K562 (cell line): ENCODE measurements at regions not wholly inside any gene's neighbourhood (a gene's known extent, or its start where the extent isn't known, plus 50 kb on each side); places are given as distances from the start of the nearest gene placed in this dataset.

Experiments used
- ATAC-seq: fragments of 200-7000 bp; cut with Tn5 transposase; 3 replicates; pipeline ENCODE4 v1.9.1; 2020; ENCODE audit warnings: moderate library complexity
- BruUV-seq: library from RNA; stranded (reverse); fragments of 400-500 nt; replicated peaks from 2 replicates; lab custom pipeline; 2021; lab: Mats Ljungman, UMichigan
- CTCF ChIA-PET: fragments of 300-600 bp; formaldehyde crosslinking; extraction: SDS; loops from one replicate; lab custom pipeline; 2021; ENCODE audit warnings: low intra/inter-chr PET ratio; lab: Yijun Ruan, JAX
- POLR2A ChIA-PET: fragments of 300-600, 350-650 bp; sonication (Branson Sonifier 250); formaldehyde crosslinking; extraction: SDS; loops from one replicate; lab custom pipeline; 2021; ENCODE audit warnings: antibody characterized with exemption, inconsistent platforms; lab: Yijun Ruan, JAX
- DNase-seq, 4 experiments: peaks; one replicate each; pipeline versions ENCODE4 v3.0.0 to v3.0.0-alpha.2; 2011 to 2018; ENCODE audit warnings: low spot score in 3 of 4, mixed read lengths in 3 of 4; ENCODE audit errors: extremely low read depth in 1 of 4
- FAIRE-seq: peaks from 2 replicates; lab custom pipeline; 2011; peaks lifted over from hg19 to GRCh38; lab: Jason Lieb, UNC
- H2AFZ ChIP-seq: 2 replicates; pipeline ENCODE4 v1.6.0; 2011; ENCODE audit warnings: low read depth, low read length, control low read depth, inconsistent platforms
- H3K27ac ChIP-seq: fragments of 200-600 bp; 3 replicates; pipeline ENCODE4 v1.8.0; 2011; ENCODE audit warnings: low read depth, mild to moderate bottlenecking, control low read depth, inconsistent platforms, low read length, moderate library complexity, mixed read lengths; ENCODE audit errors: extremely low read depth
- H3K27me3 ChIP-seq, 2 experiments: fragments of 300-600 bp in 1 of 2; 2 replicates in 1 of 2; 3 replicates in 1 of 2; pipeline versions ENCODE4 v1.6.0 to v1.8.0; 2011; ENCODE audit warnings: inconsistent platforms in 2 of 2, low read length in 2 of 2, mild to moderate bottlenecking in 1 of 2, mixed read lengths in 1 of 2, moderate library complexity in 1 of 2; ENCODE audit not compliant: control insufficient read depth in 2 of 2, insufficient read depth in 2 of 2
- H3K36me3 ChIP-seq: fragments of 300-600 bp; 3 replicates; pipeline ENCODE4 v1.8.0; 2011; ENCODE audit warnings: mild to moderate bottlenecking, low read length, inconsistent platforms; ENCODE audit not compliant: control insufficient read depth, insufficient read depth
- H3K4me1 ChIP-seq, 2 experiments: fragments of 200-600 bp in 1 of 2; replicated peaks in 1 of 2; 2 replicates in 1 of 2; 3 replicates in 1 of 2; pipeline versions ENCODE4 v1.5.1 to v1.8.0; 2011; ENCODE audit warnings: inconsistent platforms in 2 of 2, low read length in 2 of 2, mild to moderate bottlenecking in 1 of 2, mixed read lengths in 1 of 2, moderate library complexity in 1 of 2; ENCODE audit not compliant: control insufficient read depth in 2 of 2, insufficient read depth in 2 of 2
- H3K4me2 ChIP-seq: 2 replicates; pipeline ENCODE4 v1.6.1; 2011; ENCODE audit warnings: low read length, control low read depth, inconsistent platforms, mixed read lengths; ENCODE audit not compliant: insufficient read depth
- H3K4me3 ChIP-seq: fragments of 200-600 bp; sonication (generic), shearing (Covaris generic); 2 replicates; pipeline ENCODE4 v1.5.1; 2016; ENCODE audit warnings: control low read depth, inconsistent platforms
- H3K79me2 ChIP-seq: fragments of 200-600 bp; 3 replicates; pipeline ENCODE4 v1.8.0; 2011; ENCODE audit warnings: low read length, inconsistent platforms; ENCODE audit not compliant: control insufficient read depth, insufficient read depth
- H3K9ac ChIP-seq, 2 experiments: 2 replicates each; pipeline versions ENCODE4 v1.6.0 to v1.6.1; 2011; ENCODE audit warnings: low read depth in 2 of 2, low read length in 2 of 2, control low read depth in 1 of 2, inconsistent platforms in 1 of 2, mild to moderate bottlenecking in 1 of 2, mixed read lengths in 1 of 2; ENCODE audit not compliant: insufficient read depth in 1 of 2
- H3K9me1 ChIP-seq: one replicate; pipeline ENCODE4 v1.6.0; 2011; ENCODE audit warnings: inconsistent platforms, mild to moderate bottlenecking, low read length, moderate library complexity; ENCODE audit not compliant: control insufficient read depth, insufficient read depth
- H3K9me3 ChIP-seq: replicated peaks from 2 replicates; pipeline ENCODE4 v1.5.1; 2011; ENCODE audit warnings: low read depth, low read length, inconsistent platforms; ENCODE audit not compliant: control insufficient read depth, insufficient read depth
- H4K20me1 ChIP-seq: replicated peaks from 2 replicates; pipeline ENCODE4 v1.6.1; 2011; ENCODE audit warnings: low read length, inconsistent platforms, mixed read lengths; ENCODE audit not compliant: control insufficient read depth, insufficient read depth
- CC2D1A ChIP-seq: fragments of 450-650 bp; IDR thresholded peaks from 2 replicates; pipeline ENCODE4 v1.6.1; 2017; ENCODE audit warnings: mild to moderate bottlenecking
- DPF2 ChIP-seq: fragments of 450-650 bp; IDR thresholded peaks from 2 replicates; pipeline ENCODE4 v1.6.1; 2016
- ELF2 ChIP-seq: fragments of 250-450 bp; sonication (Bioruptor Pico); IDR thresholded peaks from 2 replicates; pipeline ENCODE4 v1.5.0; 2021; ENCODE audit warnings: mild to moderate bottlenecking
- GABPA ChIP-seq: fragments of 200-800 bp; sonication (Bioruptor generic); conservative IDR thresholded peaks from 2 replicates; pipeline ENCODE4 v1.6.1; 2016; ENCODE audit warnings: low read depth, missing genetic modification characterization, missing compliant biosample characterization
- HMGN3 ChIP-seq: IDR thresholded peaks from 2 replicates; pipeline ENCODE4 v1.6.1; 2011; ENCODE audit warnings: borderline replicate concordance, low read depth, mild to moderate bottlenecking, mixed read lengths, low read length; ENCODE audit not compliant: insufficient read length; ENCODE audit errors: extremely low read depth
- NR2F6 ChIP-seq: fragments of 450-650 bp; formaldehyde crosslinking; IDR thresholded peaks from 2 replicates; pipeline ENCODE4 v1.4.0; 2020; ENCODE audit warnings: mild to moderate bottlenecking
- POLR3G ChIP-seq: IDR thresholded peaks from 2 replicates; pipeline ENCODE4 v1.6.1; 2011; ENCODE audit not compliant: insufficient read length, insufficient replicate concordance; ENCODE audit errors: extremely low read depth
- ZEB2 ChIP-seq: fragments of 450-650 bp; IDR thresholded peaks from 2 replicates; pipeline ENCODE4 v1.6.1; 2016
- ZFP36 ChIP-seq: fragments of 150-350 bp; IDR thresholded peaks from 2 replicates; pipeline ENCODE4 v1.6.1; 2018; ENCODE audit warnings: low read length, low read depth; ENCODE audit not compliant: partially characterized antibody
- ZNF143 ChIP-seq: sonication (generic); formaldehyde crosslinking; IDR thresholded peaks from 2 replicates; pipeline ENCODE4 v1.9.0; 2022; ENCODE audit warnings: mild to moderate bottlenecking, missing genetic modification reagents
- ZNF232 ChIP-seq: sonication (generic); formaldehyde crosslinking; IDR thresholded peaks from 2 replicates; pipeline ENCODE4 v1.8.0; 2022; ENCODE audit warnings: mild to moderate bottlenecking, missing genetic modification reagents
- ZNF354B ChIP-seq: fragments of 250-450 bp; sonication (Bioruptor Pico); IDR thresholded peaks from 2 replicates; pipeline ENCODE4 v1.4.0; 2020
- WGBS: fragments of 100-300 bp; shearing (Covaris generic); methylation state at CpG from one replicate; pipeline ENCODE4 v1.1.6; 2016; ENCODE audit warnings: low coverage, mixed read lengths; ENCODE audit not compliant: insufficient coverage; ENCODE audit errors: missing lambda C conversion rate; 5-methylcytosine and 5-hydroxymethylcytosine counted together
- in situ Hi-C: fragments of 300-500 bp; cut with MboI; formaldehyde crosslinking; loops from 4 replicates; pipeline ENCODE4 v1.15.0; 2018; ENCODE audit warnings: inconsistent platforms, mixed read lengths
- intact Hi-C: fragments of 100-400 bp; cut with micrococcal nuclease; formaldehyde crosslinking; loops from 2 replicates; pipeline ENCODE4 v1.14.2; 2022
- TF ChIP-seq, protein P1 (sequence below): fragments of 250-450 bp; sonication (Bioruptor Pico); IDR thresholded peaks from 2 replicates; pipeline ENCODE4 v1.9.0; 2021; ENCODE audit warnings: mild to moderate bottlenecking, inconsistent platforms

DNA sequence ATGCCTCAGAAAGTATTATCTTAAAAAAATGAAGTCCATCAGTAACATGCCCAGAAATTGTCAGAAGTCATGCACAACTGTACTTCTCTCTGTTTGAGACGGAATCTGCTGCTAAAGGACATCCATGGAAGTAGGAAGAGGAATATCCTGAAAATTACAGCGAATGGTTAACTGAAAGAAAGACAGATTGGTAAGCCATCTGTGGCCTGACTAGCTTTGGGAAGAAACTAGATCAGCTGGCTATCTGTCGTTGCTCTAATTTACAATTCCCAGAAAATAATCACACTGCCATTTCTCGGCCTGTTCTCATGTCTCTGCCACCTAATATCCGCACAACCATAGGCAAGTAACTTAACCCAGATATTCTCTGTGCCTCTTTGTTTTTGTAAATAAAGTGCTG, 496.5 kb downstream of the PCDH19 start (continued):
- no peak for TF ChIP-seq ZNF232 (CRISPR knock-in tag)
- no peak for TF ChIP-seq ZEB2

DNA sequence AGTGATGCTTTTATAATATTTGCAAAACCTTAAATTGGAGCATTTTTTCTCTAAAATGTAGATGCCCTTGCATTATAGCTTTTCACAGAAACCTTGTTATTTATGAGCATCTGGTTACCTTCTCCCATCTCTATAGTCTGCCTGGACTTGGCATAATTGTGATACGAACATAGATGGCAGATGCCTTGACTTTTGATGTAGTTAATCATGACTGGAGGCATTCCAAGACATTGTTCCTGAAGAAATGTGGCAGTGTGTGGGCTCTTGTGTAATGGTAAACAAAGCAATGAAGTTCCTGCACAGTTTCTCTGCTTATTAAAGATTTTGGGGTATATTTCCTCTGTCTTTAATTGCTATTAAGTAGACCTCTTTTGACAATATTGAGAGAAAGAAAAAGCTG, 500.1 kb downstream of the PCDH19 start:
- intact Hi-C loops = no loop called here

More for the DNA sequence above, 500.1 kb downstream of the PCDH19 start:
- no TSS peak for BruUV-seq
- Histone ChIP-seq H3K36me3 (no peaks in the 10 kb centered on the region), H4K20me1 (no peaks in the 10 kb centered on the region), H3K9me3 (no peaks in the 10 kb centered on the region), H3K27me3 (no peaks in the 10 kb centered on the region), H3K4me3 (no peak overlapping the region), H3K9ac (no peak overlapping the region), H2AFZ (no peak overlapping the region), H3K4me1 (no peaks in the 10 kb centered on the region), H3K4me2 (no peak overlapping the region), H3K79me2 (no peaks in the 10 kb centered on the region), H3K27ac (no peak overlapping the region), H3K9me1 (no peaks in the 10 kb centered on the region)
- in situ Hi-C loops = no loop called here
- no peak for TF ChIP-seq ELF2
- TF ChIP-seq CC2D1A = no peak
- no peak for TF ChIP-seq DPF2
- no peak for TF ChIP-seq ZFP36
- TF ChIP-seq NR2F6 (CRISPR knock-in tag) = no peak
- TF ChIP-seq HMGN3 = no peak
- TF ChIP-seq ZNF143 (CRISPR knock-in tag) = no peak
- TF ChIP-seq ZNF354B (CRISPR knock-in tag) = no peak
- TF ChIP-seq, protein P1, sequence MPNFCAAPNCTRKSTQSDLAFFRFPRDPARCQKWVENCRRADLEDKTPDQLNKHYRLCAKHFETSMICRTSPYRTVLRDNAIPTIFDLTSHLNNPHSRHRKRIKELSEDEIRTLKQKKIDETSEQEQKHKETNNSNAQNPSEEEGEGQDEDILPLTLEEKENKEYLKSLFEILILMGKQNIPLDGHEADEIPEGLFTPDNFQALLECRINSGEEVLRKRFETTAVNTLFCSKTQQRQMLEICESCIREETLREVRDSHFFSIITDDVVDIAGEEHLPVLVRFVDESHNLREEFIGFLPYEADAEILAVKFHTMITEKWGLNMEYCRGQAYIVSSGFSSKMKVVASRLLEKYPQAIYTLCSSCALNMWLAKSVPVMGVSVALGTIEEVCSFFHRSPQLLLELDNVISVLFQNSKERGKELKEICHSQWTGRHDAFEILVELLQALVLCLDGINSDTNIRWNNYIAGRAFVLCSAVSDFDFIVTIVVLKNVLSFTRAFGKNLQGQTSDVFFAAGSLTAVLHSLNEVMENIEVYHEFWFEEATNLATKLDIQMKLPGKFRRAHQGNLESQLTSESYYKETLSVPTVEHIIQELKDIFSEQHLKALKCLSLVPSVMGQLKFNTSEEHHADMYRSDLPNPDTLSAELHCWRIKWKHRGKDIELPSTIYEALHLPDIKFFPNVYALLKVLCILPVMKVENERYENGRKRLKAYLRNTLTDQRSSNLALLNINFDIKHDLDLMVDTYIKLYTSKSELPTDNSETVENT (CRISPR knock-in tag) = no peak
- TF ChIP-seq GABPA (tag) = no peak
- no peak for TF ChIP-seq POLR3G
- 0% methylated on average over 1 of the region's 1 CpG for WGBS
- ChIA-PET POLR2A (no interaction called here), CTCF (no interaction called here)
- FAIRE-seq = no peak
- DNase-seq = no peak
- no peak for ATAC-seq
